SU-DHL-6 (cell line): ENCODE measurements at regions not wholly inside any gene's neighbourhood (a gene's known extent, or its start where the extent isn't known, plus 50 kb on each side); places are given as distances from the start of the nearest gene placed in this dataset.

Experiments used
- H2AFZ ChIP-seq: fragments of 200-600 bp; sonication (generic); 2 replicates; pipeline ENCODE4 v1.6.1; 2014; ENCODE audit warnings: low read depth, mild to moderate bottlenecking, moderate library complexity, mixed read lengths, antibody characterized with exemption, low read length; ENCODE audit not compliant: severe bottlenecking
- H3F3A ChIP-seq: fragments of 200-600 bp; shearing (Covaris generic); 2 replicates; pipeline ENCODE4 v1.6.0; 2016; ENCODE audit warnings: antibody characterized with exemption, mild to moderate bottlenecking; ENCODE audit not compliant: insufficient read depth
- H3K27ac ChIP-seq: fragments of 200-600 bp; sonication (generic); 2 replicates; pipeline ENCODE4 v1.5.1; 2016; ENCODE audit warnings: low read depth, mild to moderate bottlenecking, low read length, moderate library complexity, mixed read lengths
- H3K27me3 ChIP-seq: fragments of 200-600 bp; sonication (generic), shearing (Covaris generic); 2 replicates; pipeline ENCODE4 v1.6.0; 2014; ENCODE audit warnings: mild to moderate bottlenecking, low read length
- H3K36me3 ChIP-seq: fragments of 200-600 bp; sonication (generic); 2 replicates; pipeline ENCODE4 v1.6.1; 2014; ENCODE audit warnings: mild to moderate bottlenecking, low read length, mixed read lengths
- H3K4me2 ChIP-seq: fragments of 300-600, 200-600 bp; shearing (Covaris generic), sonication (generic); 2 replicates; pipeline ENCODE4 v1.6.0; 2014; ENCODE audit warnings: low read length, low read depth, mild to moderate bottlenecking; ENCODE audit not compliant: poor library complexity, severe bottlenecking
- H3K4me3 ChIP-seq: fragments of 200-600 bp; sonication (generic); 2 replicates; pipeline ENCODE4 v1.5.1; 2014; ENCODE audit warnings: antibody characterized with exemption, low read length, mild to moderate bottlenecking, mixed read lengths; ENCODE audit not compliant: insufficient read depth, poor library complexity, severe bottlenecking
- H3K79me2 ChIP-seq: fragments of 200-600 bp; sonication (generic); 2 replicates; pipeline ENCODE4 v1.6.1; 2014; ENCODE audit warnings: mild to moderate bottlenecking, low read length, moderate library complexity; ENCODE audit not compliant: insufficient read depth
- H3K9ac ChIP-seq: fragments of 200-600 bp; sonication (generic); 2 replicates; pipeline ENCODE4 v1.7.0; 2014; ENCODE audit warnings: mild to moderate bottlenecking, low read length
- H3K9me2 ChIP-seq: fragments of 200-600 bp; sonication (generic); replicated peaks from 2 replicates; pipeline ENCODE4 v1.6.1; 2014; ENCODE audit warnings: low read length; ENCODE audit not compliant: insufficient read depth
- H3K9me3 ChIP-seq: fragments of 200-600 bp; sonication (generic); 2 replicates; pipeline ENCODE4 v1.6.1; 2014; ENCODE audit warnings: low read length, mixed read lengths; ENCODE audit not compliant: insufficient read depth
- H4K20me1 ChIP-seq: fragments of 200-600 bp; sonication (generic); 2 replicates; pipeline ENCODE4 v1.6.1; 2014; ENCODE audit warnings: low read depth, mild to moderate bottlenecking, antibody characterized with exemption, low read length, moderate library complexity, mixed read lengths
- CTCF ChIP-seq: fragments of 200-600 bp; sonication (generic); IDR thresholded peaks from one replicate; pipeline ENCODE4 v1.5.1; 2017; ENCODE audit warnings: antibody characterized with exemption, mild to moderate bottlenecking, low read length, moderate library complexity; ENCODE audit not compliant: insufficient read depth, poor library complexity, severe bottlenecking
- EZH2phosphoT487 ChIP-seq: fragments of 200-600 bp; sonication (generic), shearing (Covaris generic); conservative IDR thresholded peaks from 2 replicates; pipeline ENCODE4 v1.6.1; 2018; ENCODE audit warnings: mild to moderate bottlenecking, antibody characterized with exemption, low read length, moderate library complexity, mixed read lengths

GRCh38 chr16:63717806-63718205, 1404.1 kb downstream of the CDH11 start:
- no peaks in the 10 kb centered on the region for H3F3A ChIP-seq
- H3K4me2 ChIP-seq: no peak overlapping the region
- no peaks in the 10 kb centered on the region for H3K27me3 ChIP-seq
- H2AFZ ChIP-seq: no peak overlapping the region
- H3K9me2 ChIP-seq: no peaks in the 10 kb centered on the region
- H3K9ac ChIP-seq: no peak overlapping the region
- no peaks in the 10 kb centered on the region for H4K20me1 ChIP-seq
- H3K27ac ChIP-seq: no peak overlapping the region
- TF ChIP-seq EZH2phosphoT487 (no peak), CTCF (no peak)
- no peak overlapping the region for H3K4me3 ChIP-seq
- no peaks in the 10 kb centered on the region for H3K36me3 ChIP-seq
- no peaks in the 10 kb centered on the region for H3K9me3 ChIP-seq
- H3K79me2 ChIP-seq: no peaks in the 10 kb centered on the region

GRCh38 chr16:63714876-63715275, 1407.0 kb downstream of the CDH11 start:
- Histone ChIP-seq H3K79me2 (no peaks in the 10 kb centered on the region), H2AFZ (no peak overlapping the region), H3K4me3 (no peak overlapping the region), H4K20me1 (no peaks in the 10 kb centered on the region), H3F3A (no peaks in the 10 kb centered on the region), H3K4me2 (no peak overlapping the region), H3K27me3 (no peaks in the 10 kb centered on the region), H3K9ac (no peak overlapping the region), H3K9me3 (no peaks in the 10 kb centered on the region), H3K36me3 (no peaks in the 10 kb centered on the region), H3K9me2 (no peaks in the 10 kb centered on the region), H3K27ac (no peak overlapping the region)
- TF ChIP-seq EZH2phosphoT487 (no peak), CTCF (no peak)

- Histone ChIP-seq H3K4me3 (no peak overlapping the region), H3K4me2 (no peak overlapping the region), H3K9me2 (no peaks in the 10 kb centered on the region), H3K79me2 (no peaks in the 10 kb centered on the region), H3K27ac (no peak overlapping the region), H2AFZ (no peak overlapping the region), H3K9ac (no peak overlapping the region), H3K36me3 (no peaks in the 10 kb centered on the region), H3K27me3 (no peaks in the 10 kb centered on the region), H3K9me3 (no peaks in the 10 kb centered on the region), H4K20me1 (no peaks in the 10 kb centered on the region), H3F3A (no peaks in the 10 kb centered on the region)
- TF ChIP-seq CTCF (no peak), EZH2phosphoT487 (no peak)
These were observed 1409.1 kb downstream of the CDH11 start for GRCh38 chr16:63712725-63713124.
